Keratinocyte (primary cell): ENCODE measurements at regions not wholly inside any gene's neighbourhood (a gene's known extent, or its start where the extent isn't known, plus 50 kb on each side); places are given as distances from the start of the nearest gene placed in this dataset.

Source experiments
- CTCF ChIP-seq, 3 experiments: IDR thresholded peaks in 1 of 3; conservative IDR thresholded peaks in 1 of 3; optimal IDR thresholded peaks in 1 of 3; 2 replicates in 2 of 3; 3 replicates in 1 of 3; pipeline versions ENCODE3 to v1.5.1; 2011; ENCODE audit warnings: low read length in 3 of 3, mild to moderate bottlenecking in 3 of 3, moderate library complexity in 2 of 3, control low read depth in 1 of 3, inconsistent platforms in 1 of 3; ENCODE audit not compliant: insufficient read depth in 2 of 3; ENCODE audit errors: extremely low read depth in 1 of 3
- EZH2 ChIP-seq: IDR thresholded peaks from one replicate; pipeline ENCODE4 v1.6.1; 2012; ENCODE audit warnings: inconsistent platforms, mild to moderate bottlenecking, low read length, moderate library complexity

GRCh38 chr4:23685471-23685870 is 204.4 kb downstream of the PPARGC1A start:
- no peak for TF ChIP-seq CTCF (optimal IDR thresholded peaks at IDR 0.05 in 1 of 3, IDR thresholded peaks at IDR 0.05 in 1 of 3, conservative IDR thresholded peaks at IDR 0.05 in 1 of 3; ENCODE audit: extremely low read depth in 1 of 3, insufficient read depth in 2 of 3, low read length in 3 of 3)
- TF ChIP-seq EZH2: no peak
